Neural progenitor cell (in vitro differentiated cells): ENCODE measurements at regions not wholly inside any gene's neighbourhood (a gene's known extent, or its start where the extent isn't known, plus 50 kb on each side); places are given as distances from the start of the nearest gene placed in this dataset.

ENCODE experiments used
- CTCF ChIP-seq: fragments of 200-600 bp; sonication (generic); IDR thresholded peaks from 2 replicates; pipeline ENCODE4 v1.5.1; 2017; ENCODE audit warnings: antibody characterized with exemption, mild to moderate bottlenecking
- EZH2 ChIP-seq: fragments of 200-600 bp; sonication (generic); IDR thresholded peaks from 2 replicates; pipeline ENCODE4 v1.6.1; 2017; ENCODE audit warnings: antibody characterized with exemption, mild to moderate bottlenecking, moderate library complexity
- EZH2phosphoT487 ChIP-seq: fragments of 200-600 bp; sonication (generic); IDR thresholded peaks from 2 replicates; pipeline ENCODE4 v1.6.1; 2017; ENCODE audit warnings: antibody characterized with exemption

DNA sequence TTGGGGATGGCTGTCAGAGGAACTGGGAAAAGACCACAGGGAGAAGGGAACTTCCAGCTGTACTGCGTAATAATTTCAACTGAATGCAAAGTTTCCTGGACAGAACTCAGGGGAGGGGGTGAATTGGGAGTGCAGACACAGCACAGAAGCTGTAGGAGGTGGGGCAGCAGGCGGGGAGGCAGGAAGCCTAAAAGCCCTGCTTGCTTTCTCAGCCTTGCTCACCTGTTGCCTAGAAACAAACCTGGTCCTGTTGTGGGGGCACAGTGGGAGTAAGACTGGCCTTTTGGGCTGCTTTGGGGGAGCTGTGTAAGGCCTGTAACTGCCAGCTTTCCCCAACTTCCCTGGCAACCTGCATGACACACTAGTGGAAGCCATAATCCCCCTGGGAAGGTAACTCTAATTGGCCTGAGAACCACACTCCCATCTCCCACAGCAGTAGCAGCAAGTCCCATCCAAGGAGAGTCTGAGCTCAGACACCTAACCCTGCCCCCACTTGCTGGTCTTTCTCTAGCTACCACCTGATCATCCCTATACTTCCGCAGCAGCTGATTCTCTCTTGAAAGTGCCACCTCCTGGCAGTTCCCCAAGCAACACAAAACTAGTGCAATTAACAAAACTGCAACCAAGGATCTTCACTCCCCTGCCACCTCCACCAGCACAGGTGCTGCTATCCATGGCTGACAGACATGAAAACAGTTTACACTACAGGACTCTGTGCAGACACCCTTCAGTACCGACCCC lies 1239.3 kb downstream of the SORCS1 start:
- TF ChIP-seq EZH2phosphoT487: no peak
- no peak for TF ChIP-seq CTCF
- TF ChIP-seq EZH2: no peak
